HG02610 (cell line): ENCODE measurements at regions not wholly inside any gene's neighbourhood (a gene's known extent, or its start where the extent isn't known, plus 50 kb on each side); places are given as distances from the start of the nearest gene placed in this dataset.

Experiments
- ATAC-seq: cut with Tn5 transposase; IDR thresholded peaks from one replicate; pipeline ENCODE4 v1.9.1; 2021; ENCODE audit warnings: mild to moderate bottlenecking, moderate library complexity; ENCODE audit not compliant: unreplicated experiment

DNA sequence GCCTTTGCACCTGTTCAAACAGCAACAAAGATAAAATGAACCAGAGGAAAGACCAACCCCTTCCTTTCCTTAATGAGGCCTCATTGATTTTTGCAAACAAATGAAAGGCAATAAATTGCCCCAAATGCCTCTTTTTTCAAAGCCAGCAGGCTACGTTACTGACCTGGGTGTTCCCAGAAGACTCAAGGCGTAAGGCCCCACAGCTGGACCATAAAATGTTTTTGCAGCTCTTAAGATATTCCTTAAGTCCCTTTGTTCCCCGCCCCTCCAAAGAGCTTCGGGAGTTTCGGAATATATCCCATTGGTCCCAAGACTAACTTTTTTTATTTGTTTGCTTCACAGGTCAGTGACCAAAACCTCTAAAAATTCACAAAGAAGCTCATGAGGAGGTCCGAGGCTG lies 462.9 kb upstream of the PRICKLE1 start:
- no peak for ATAC-seq

DNA sequence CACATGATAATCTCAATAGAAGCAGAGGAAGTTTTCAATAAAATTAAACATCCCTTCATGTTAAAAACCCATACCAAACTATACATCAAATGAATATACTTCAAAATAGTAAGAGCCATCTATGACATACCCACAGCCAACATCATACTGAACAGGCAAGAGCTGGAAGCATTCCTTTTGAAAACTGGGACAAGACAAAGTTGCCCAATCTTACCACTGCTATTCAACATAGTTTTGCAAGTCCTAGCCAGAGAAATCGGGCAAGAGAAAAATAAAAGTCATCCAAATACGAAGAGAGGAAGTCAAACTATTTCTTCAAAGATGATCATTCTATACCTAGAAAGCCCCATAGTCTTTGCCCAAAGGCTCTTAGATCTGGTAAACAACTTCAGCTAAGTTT lies 454.7 kb upstream of the PRICKLE1 start:
- no peak for ATAC-seq

DNA sequence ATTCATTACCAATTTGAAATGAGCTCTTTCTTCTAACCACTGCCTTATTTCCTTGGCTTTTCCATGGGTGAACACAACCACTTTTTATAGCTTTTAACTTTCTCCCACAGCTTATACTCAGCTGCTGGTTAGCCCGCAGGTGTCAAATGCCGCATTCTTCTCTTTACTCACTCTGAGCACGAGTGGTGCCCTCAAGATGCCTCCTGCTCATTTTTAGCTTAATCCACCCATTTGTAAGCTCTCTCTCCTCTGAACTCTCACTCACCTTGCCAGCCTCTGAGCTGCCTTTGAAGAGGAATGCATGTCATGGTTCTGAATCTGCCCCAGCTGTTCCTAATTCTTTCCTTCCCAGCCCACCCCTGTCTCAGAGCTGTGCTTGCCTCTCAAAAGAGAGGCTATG lies 449.4 kb upstream of the PRICKLE1 start:
- no peak for ATAC-seq

DNA sequence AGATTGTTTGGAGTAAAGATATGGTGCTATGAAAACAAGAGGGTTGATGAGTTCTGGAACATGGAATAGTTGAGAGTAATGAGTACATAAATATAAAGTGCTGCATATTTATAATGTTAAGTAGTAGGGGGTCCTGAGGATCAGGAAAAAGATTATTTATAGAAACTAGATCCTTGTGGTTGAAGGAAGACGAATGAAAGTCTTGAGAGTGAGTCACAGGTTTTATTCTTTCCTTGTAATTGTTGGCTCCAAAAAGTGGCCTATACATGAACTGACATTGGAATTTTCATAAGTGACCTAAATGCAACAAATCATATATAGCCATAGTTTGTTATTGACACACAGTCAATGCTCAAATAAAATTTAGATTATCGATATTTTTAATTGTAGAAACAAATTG lies 440.4 kb upstream of the PRICKLE1 start:
- no peak for ATAC-seq

DNA sequence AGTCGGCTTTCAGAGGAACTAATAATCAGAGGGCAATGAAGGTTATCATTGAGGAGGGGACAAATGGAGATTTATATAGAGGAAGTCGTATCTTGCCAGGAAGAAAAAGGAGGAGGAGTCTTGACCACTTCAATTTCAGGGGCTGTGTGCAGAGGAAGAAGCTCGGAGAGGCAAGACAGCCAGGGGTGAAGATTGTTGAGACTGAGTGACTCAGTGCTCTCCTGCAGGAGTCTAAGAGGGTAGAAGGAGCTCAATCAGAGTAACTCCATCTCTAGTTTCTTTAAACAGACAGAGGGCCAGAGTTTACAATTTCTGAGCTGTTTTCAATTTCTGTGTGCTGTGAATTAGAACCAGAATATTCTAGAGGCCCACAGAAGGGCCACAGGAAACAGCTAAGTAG lies 439.3 kb upstream of the PRICKLE1 start:
- no peak for ATAC-seq

DNA sequence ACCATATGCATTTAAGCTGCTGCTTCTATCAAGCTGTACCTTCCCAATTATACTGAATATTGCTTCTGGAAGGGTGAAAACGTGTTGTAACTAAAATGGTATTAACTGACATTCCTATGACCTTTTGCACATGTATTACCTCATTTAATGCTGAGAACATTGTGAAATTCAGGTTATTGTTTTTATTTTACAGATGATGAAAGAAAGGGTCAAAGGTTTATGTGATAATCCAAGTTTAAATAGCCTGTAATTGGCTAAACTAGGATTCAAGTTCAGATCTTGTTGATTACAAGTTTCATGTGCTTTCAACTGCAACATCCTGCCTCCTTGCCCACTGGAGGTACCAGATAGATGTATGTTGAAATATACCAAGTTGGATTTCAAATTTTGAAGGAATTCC lies 433.3 kb upstream of the PRICKLE1 start:
- no peak for ATAC-seq

DNA sequence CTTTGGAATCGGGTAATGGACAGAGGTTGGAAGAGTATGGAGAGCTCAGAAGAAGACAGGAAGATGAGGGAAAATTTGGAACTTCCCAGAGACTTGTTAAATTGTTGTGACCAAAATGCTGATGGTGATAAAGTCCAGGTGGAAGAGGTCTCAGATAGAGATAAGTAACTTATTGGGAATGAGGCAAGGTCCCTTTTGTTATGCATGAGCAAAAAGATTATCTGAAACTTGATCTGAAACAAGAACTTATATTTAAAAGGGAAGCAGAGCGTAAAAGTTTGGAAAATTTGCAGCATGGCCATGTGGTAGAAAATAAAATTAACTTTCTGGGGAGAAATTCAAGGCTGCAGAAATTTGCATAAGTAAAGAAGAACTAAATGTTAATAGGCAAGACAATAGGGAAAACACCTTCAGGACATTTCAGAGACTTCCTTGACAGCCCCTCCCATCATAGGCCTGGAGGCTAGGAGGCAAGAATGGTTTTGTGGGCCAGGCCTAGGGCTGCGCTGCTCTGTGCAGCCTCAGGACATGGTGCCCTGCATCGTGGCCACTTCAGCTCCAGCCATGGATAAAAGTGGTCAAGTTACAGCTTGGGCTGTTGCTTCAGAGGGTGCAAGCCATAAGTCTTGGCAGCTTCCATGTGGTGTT lies 425.7 kb upstream of the PRICKLE1 start:
- no peak for ATAC-seq

DNA sequence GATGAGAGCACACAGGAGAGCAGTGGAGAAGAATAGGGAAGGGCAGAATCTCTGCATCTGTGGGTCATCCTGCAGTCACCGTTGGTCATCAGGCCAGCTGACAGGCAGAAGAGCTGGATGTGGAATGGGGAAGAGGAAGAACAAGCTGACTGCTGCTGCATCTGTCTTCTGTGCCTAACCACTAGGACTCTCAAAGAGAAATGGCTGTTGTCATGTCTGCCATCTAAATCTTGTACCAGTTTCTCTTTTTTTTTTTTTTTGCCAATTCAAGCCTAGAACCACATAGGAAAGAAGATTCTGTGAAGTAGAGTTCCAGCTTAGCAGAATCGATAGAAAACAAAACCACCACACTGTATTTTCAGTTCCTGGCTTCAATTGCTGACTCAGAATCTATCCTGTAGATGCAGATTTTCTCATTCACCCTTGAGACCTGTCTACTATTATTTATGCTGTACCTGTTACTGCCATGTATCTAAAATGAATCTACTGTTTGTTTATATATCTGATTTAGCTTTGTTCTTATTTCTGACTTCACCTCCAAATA lies 421.9 kb upstream of the PRICKLE1 start:
- peak; percentile 95 for ATAC-seq

DNA sequence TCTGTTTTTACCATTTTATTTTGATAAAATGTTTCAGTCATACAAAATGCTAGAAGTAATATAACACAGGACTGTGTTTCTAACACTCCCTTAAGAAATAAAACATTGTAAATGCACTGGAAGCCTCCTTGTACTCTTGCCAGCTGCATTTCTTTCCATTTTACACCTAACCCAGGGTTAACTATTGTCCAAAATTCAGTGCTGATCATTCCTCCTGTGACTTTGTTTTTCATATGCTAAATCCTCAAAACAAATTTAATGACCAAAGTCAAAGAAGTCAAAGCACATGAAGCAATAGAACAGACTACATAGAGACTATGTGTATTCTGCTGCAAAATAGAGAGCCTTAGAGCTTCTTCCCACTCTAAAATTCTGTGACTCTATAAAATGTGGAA lies 420.3 kb upstream of the PRICKLE1 start:
- ATAC-seq, result no peak

DNA sequence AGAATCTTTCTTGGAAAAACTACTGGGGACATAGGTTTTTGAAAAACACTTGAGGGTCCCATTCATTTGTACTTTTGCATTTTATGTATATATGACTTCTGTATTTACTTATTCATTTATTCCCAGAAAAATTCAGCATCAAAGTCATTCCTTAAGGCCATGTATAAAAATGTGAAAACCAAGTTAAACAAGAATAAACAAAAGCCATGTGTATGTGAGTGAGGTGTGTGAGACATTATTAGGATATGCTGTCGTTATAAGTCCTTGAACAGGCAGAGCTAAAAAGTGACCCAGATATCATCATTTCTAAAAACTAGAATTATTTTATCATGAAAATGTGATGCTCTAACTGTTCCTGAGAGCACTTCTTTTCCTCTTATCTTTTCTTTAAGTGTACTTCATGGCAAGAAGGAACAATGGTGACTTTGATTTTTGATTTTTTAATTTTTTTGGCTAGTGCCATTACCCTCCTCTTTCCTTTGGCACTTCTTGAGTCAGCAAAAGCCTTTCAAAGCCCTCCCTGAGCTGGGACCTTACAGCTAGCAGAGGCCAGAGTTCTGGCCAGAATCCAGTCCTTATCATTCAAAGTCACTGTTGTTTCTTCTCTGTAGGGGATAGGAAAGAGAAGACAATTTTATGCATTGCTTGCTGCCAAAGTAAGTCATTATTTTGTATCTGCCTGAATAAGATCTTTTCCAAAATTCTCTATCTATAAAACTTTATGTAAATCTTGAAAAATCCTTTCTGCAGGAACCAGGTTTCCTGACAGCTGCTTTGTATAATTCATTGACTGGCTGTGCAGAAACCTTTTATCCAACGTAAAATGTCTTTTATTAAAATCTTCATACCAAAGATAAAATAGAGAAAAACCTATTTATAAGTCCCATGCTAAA lies 419.7 kb upstream of the PRICKLE1 start:
- no peak for ATAC-seq

DNA sequence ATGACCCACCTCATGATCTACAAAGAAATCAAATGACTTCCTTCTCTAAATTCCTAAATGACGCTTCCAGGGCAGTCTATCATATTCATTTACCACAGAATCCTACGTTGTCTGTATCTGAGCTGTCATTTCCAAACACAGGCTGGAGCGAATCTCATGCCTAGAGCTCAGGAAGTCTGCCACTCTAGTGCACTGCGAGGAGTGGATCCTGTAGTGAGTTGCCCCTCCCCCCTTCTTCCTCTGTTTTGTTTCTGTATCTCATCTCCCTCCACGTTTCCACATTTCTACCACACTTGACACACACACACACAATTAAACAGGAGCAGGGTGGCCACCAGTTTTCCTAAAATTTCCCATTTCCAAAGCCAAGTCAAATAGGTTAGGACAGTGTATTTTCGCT lies 415.4 kb upstream of the PRICKLE1 start:
- no peak for ATAC-seq

DNA sequence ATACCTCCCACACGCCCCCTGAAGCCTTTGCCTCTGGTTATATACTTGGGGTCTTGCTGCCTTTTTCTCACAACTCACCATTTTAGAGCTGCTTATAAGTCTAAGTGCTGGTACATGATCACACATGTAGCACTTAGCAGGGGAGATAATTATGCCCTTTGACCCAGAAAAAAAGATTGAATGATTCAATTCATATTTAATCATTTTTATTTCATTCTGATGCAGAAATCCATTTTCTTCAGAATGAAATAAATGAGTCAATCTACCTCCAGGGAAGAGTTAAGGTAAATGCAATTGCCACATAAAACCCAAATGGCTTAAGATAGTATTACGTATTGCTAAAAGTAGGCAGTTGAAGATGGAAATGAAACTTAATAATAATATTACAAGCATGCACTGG lies 414.6 kb upstream of the PRICKLE1 start:
- ATAC-seq, result no peak

DNA sequence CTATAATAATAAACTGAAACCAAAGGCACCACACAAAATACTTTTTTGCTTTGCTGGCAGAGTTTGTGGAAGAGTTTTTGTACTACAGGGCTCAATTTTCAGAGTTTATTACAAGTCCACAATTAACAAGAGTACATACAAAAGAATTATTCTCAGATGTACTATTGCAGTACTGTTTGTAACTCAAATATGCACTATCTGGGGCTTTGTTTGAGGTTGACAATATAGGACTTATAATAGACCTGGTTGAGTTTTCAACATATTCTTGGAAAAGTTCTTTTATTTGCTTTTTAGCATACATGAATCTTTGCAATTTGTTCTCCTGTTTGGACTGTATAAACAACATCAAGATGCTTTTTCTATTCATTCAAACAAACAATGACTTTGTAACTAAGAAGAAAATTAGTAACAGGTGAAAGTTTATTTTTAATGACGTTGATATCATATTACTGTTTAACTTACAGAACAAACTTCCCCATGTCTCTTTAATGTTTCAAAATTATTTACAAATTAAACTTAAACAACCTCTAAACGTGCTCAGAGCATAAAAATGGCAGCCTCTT lies 407.4 kb upstream of the PRICKLE1 start:
- no peak for ATAC-seq

DNA sequence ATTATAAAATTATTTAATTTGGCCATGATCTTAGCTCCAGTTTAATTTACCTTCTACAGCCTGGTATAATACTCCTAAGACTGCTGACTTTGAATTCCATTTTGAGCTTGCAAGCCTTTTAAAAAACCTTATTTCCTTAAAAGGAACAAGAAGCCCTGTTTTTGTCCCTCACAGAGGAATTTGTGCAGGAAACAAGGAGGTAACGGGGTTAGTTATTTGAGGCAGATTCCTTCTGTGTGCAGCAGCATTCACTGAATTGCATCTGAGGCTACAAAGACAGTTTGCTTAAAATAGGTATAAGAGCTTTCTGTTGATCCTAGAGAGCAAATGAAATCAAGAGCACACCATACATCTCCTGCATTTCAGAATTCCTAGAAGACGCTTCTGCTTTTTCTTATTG lies 403.3 kb upstream of the PRICKLE1 start:
- no peak for ATAC-seq

DNA sequence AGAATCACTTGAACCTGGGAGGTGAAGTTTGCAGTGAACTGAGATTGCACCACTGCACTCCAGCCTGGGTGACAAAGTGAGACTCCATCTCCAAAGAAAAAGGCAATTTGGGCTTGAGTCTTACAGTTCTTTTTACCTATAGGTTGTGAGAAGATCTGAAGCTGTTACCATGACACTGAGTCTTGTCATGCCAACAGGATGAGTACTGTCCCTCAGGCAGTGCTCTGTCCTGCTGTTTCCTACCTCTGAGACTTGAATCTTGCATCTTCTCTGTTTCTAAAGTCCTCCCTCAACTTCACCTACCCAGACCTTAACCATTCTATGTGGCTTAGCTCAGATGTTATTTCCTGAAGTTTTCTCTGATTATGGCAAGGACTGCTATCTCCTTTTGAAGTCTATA lies 400.8 kb upstream of the PRICKLE1 start:
- no peak for ATAC-seq

DNA sequence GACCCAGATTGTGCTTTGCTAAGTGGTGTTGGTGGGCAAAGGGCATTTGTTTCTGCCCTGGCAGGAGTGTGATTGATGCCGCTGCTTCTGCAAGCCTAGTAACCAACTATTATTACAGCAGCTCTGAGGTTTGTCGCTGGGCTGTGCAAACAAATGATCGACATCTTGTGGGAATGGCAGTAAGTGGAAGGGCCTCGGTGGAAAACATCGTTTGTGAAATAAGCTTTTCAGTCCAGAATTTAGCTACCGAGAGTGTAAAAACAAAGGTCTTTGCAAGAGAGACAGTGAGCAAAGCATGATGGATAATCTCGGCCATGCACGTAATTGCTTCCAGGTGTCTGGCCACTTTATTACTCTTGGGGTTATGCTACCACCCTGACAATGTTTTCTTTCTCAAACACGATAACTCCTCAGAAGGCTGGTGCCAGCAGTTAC lies 397.7 kb upstream of the PRICKLE1 start:
- no peak for ATAC-seq

DNA sequence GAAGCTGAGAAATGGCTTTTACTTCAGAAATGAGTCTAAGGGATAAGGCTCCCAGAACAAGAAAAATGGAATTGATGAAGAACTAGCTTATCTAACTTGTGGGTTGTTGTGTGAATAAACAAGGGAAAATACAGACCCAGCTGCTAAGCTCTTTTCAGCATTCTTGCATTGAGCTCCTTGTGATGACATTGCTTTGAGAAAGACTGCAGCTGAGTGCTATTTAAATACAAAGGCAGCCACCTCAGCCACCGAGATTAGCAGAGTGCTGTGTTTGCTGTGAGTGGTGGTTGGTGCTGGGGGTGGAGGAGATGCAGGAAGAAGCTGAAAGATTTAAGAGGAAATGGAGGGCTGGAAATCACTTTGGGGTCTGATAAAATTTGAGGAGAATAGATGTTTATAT lies 396.0 kb upstream of the PRICKLE1 start:
- no peak for ATAC-seq

DNA sequence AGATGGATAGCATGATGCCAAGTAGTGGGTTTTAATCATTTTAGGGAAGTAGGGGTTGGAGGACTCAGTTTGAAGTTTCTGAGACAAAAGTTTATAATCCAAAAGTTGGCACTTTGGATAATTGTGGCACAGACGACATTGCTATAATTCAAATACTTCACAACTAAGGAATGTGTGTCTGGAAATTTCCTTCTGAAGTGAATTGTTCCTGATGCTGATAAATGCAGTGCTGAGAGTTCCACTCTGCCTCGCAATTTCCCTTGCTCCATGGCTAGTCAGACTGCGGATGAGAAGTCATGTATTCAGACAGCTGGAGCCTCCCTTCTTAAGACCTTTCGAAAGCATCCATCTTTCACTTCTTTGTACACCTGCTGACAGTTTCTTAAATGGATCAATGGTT lies 393.3 kb upstream of the PRICKLE1 start:
- ATAC-seq, result no peak

DNA sequence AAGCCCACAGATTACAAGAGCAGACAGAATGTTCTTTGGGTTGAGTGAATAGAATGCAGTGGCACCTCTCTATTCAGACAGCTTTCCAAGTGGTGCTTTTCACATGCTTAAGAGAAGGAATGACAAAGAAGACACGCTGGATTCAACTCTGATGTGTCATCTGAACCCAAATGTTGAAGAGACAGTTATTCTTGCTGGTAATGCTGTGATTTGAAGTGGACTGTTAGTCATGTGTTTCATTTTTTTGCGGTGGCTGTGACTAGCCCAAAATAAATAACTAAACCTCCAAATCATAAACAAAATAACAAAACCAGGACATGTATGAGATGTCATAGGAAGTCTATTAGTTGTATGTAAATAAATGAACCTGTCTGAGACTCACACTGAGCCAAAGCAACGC lies 391.8 kb upstream of the PRICKLE1 start:
- ATAC-seq, result no peak

DNA sequence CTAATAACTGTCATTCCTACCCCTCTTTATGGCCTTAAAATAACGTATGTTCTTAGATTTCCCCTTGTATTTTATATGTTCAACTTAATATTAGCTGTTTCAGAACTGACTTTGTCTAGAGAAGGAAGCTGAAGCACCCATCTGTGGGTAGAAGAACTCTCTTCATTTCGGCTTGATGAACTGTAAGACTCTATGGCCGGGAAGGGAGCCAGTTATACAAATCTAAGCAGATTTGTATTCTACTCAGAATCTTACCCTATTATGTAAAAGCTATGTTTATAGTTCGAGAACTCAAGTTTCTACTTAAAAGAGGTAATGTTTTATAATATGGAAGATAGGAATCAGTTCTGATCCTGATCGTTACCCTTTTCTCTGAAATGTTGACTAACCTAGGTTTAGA lies 390.9 kb upstream of the PRICKLE1 start:
- no peak for ATAC-seq

DNA sequence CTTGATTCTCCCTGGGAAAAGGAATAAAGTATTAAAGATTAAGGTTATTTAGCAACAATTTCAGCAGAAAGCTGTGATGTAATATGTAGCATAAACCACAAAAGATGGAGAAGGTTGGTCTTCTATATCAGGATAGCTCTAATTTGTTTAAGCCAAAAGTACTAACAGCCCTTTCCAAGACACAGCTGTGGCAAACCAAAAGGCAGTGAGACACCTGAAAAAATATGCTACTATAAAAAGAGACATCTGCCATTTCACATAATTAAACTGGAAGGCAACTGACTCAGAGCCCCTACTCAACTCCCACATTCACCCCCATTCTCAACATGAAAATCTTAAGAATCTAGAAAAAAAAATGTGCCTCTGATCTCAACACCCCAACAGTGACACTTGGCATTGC lies 390.2 kb upstream of the PRICKLE1 start:
- ATAC-seq, result no peak

DNA sequence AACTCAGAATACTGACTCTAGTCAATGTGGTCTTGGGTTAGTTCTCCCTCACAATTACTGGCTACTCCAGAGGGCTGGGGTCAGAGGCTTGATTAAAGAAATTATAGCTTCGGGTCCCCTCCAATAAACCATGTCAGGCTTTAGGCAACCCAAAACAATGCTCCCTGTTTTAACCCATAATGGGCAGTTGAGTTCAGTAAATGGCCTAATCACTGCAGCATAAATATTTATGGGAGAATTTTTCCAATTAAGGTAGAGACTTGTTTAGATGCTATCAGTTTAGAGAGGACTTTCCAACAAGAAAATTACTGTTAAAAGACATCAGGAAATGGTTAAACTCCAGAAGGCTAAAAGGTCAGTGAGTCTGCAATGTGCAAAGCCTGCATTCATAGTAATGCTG lies 389.2 kb upstream of the PRICKLE1 start:
- no peak for ATAC-seq
